GM12878 (cell line): ENCODE measurements at regions not wholly inside any gene's neighbourhood (a gene's known extent, or its start where the extent isn't known, plus 50 kb on each side); places are given as distances from the start of the nearest gene placed in this dataset.

Source experiments
- ATAC-seq: fragments of 200-7000 bp; cut with Tn5 transposase; 3 replicates; pipeline ENCODE4 v1.9.1; 2020; ENCODE audit warnings: mild to moderate bottlenecking, moderate library complexity
- BruUV-seq: library from RNA; stranded (reverse); fragments of 400-500 nt; replicated peaks from 2 replicates; lab custom pipeline; 2021; lab: Mats Ljungman, UMichigan
- CTCF ChIA-PET: fragments of 300-600 bp; sonication (Branson Sonifier 250); formaldehyde crosslinking; extraction: SDS; loops from one replicate; lab custom pipeline; 2021; ENCODE audit warnings: inconsistent platforms; lab: Yijun Ruan, JAX
- POLR2A ChIA-PET: fragments of 350-600 bp; formaldehyde crosslinking; extraction: SDS; loops from one replicate; lab custom pipeline; 2021; ENCODE audit warnings: inconsistent platforms; lab: Charles Lee
- RAD21 ChIA-PET: fragments of 300-600 bp; sonication (Branson Sonifier 250); formaldehyde crosslinking; loops from one replicate; lab custom pipeline; 2023; ENCODE audit warnings: antibody characterized with exemption; ENCODE audit not compliant: unreplicated experiment; lab: Charles Lee
- SMC1A ChIA-PET: fragments of 300-600 bp; sonication (Branson Sonifier 250); formaldehyde crosslinking; loops from one replicate; lab custom pipeline; 2023; ENCODE audit not compliant: unreplicated experiment, uncharacterized antibody; lab: Charles Lee
- DNase-seq: peaks from one replicate; pipeline ENCODE4 v3.0.0-alpha.2; 2011; ENCODE audit warnings: low read depth, low spot score
- FAIRE-seq: peaks from 3 replicates; lab custom pipeline; 2011; peaks lifted over from hg19 to GRCh38; lab: Jason Lieb, UNC
- H2AFZ ChIP-seq: 2 replicates; pipeline ENCODE4 v1.6.0; 2011; ENCODE audit warnings: low read depth, low read length, control low read depth; ENCODE audit not compliant: control insufficient read depth
- H3K27ac ChIP-seq: 2 replicates; pipeline ENCODE4 v1.5.1; 2011; ENCODE audit warnings: control low read depth; ENCODE audit not compliant: control insufficient read depth, insufficient read depth
- H3K27me3 ChIP-seq, 2 experiments: replicated peaks in 1 of 2; 2 replicates each; pipeline versions ENCODE4 v1.6.0 to v1.6.1; 2011; ENCODE audit warnings: low read length in 1 of 2; ENCODE audit not compliant: control insufficient read depth in 2 of 2, insufficient read depth in 2 of 2
- H3K36me3 ChIP-seq, 2 experiments: 2 replicates each; pipeline ENCODE4 v1.5.1; 2011; ENCODE audit warnings: low read length in 1 of 2; ENCODE audit not compliant: control insufficient read depth in 2 of 2, insufficient read depth in 2 of 2
- H3K4me1 ChIP-seq: 2 replicates; pipeline ENCODE4 v1.6.1; 2011; ENCODE audit warnings: mild to moderate bottlenecking, low read length, moderate library complexity, mixed read lengths; ENCODE audit not compliant: control insufficient read depth, insufficient read depth
- H3K4me2 ChIP-seq: 2 replicates; pipeline ENCODE4 v1.6.0; 2011; ENCODE audit warnings: control low read depth; ENCODE audit not compliant: control insufficient read depth, insufficient read depth
- H3K4me3 ChIP-seq: fragments of 200-600 bp; sonication (generic); 2 replicates; pipeline ENCODE4 v1.5.1; 2016
- H3K79me2 ChIP-seq: 2 replicates; pipeline ENCODE4 v1.6.0; 2011; ENCODE audit warnings: low read length; ENCODE audit not compliant: control insufficient read depth, insufficient read depth
- H3K9ac ChIP-seq: 2 replicates; pipeline ENCODE4 v1.8.0; 2011; ENCODE audit warnings: low read length, control low read depth, mixed read lengths; ENCODE audit not compliant: control insufficient read depth, insufficient read depth
- H3K9me3 ChIP-seq: replicated peaks from 3 replicates; pipeline ENCODE4 v1.5.1; 2011; ENCODE audit warnings: mild to moderate bottlenecking, low read length; ENCODE audit not compliant: control insufficient read depth, insufficient read depth
- H4K20me1 ChIP-seq: 2 replicates; pipeline ENCODE4 v1.6.0; 2011; ENCODE audit not compliant: control insufficient read depth, insufficient read depth
- BMI1 ChIP-seq: fragments of 450-650 bp; IDR thresholded peaks from 2 replicates; pipeline ENCODE4 v1.6.1; 2016; ENCODE audit warnings: mild to moderate bottlenecking, moderate library complexity, borderline replicate concordance
- CHD2 ChIP-seq: IDR thresholded peaks from 2 replicates; pipeline ENCODE4 v1.6.1; 2011; ENCODE audit warnings: low read depth, low read length, improper control_type of control experiment, borderline replicate concordance
- CREB1 ChIP-seq: IDR thresholded peaks from 2 replicates; pipeline ENCODE4 v1.6.1; 2012; ENCODE audit warnings: low read depth, mild to moderate bottlenecking, inconsistent platforms
- E2F4 ChIP-seq: IDR thresholded peaks from 2 replicates; pipeline ENCODE4 v1.6.1; 2012; ENCODE audit warnings: low read depth, low read length, improper control_type of control experiment
- GATAD2B ChIP-seq: fragments of 450-650 bp; conservative IDR thresholded peaks from 2 replicates; pipeline ENCODE4 v1.6.1; 2017; ENCODE audit warnings: low read depth, mild to moderate bottlenecking, moderate library complexity
- MXI1 ChIP-seq: fragments of 150-350 bp; IDR thresholded peaks from 2 replicates; pipeline ENCODE4 v1.6.1; 2011; ENCODE audit warnings: low read depth, mild to moderate bottlenecking, inconsistent platforms, low read length, improper control_type of control experiment
- NFIC ChIP-seq: IDR thresholded peaks from 2 replicates; pipeline ENCODE4 v1.6.1; 2012; ENCODE audit warnings: low read depth, mild to moderate bottlenecking, inconsistent platforms, low read length, moderate library complexity
- NR2C2 ChIP-seq: IDR thresholded peaks from 2 replicates; pipeline ENCODE4 v1.6.1; 2011; ENCODE audit warnings: borderline replicate concordance, low read depth; ENCODE audit not compliant: control insufficient read depth, insufficient read length
- PML ChIP-seq: IDR thresholded peaks from 2 replicates; pipeline ENCODE4 v1.6.1; 2012; ENCODE audit warnings: low read length, inconsistent platforms
- POLR2A ChIP-seq: IDR thresholded peaks from 2 replicates; pipeline ENCODE4 v1.6.1; 2011; ENCODE audit warnings: low read depth, mild to moderate bottlenecking, low read length
- POU2F2 ChIP-seq: IDR thresholded peaks from 3 replicates; pipeline ENCODE4 v1.6.1; 2011; ENCODE audit warnings: low read depth, mild to moderate bottlenecking, low read length, borderline replicate concordance
- SRF ChIP-seq, 2 experiments: IDR thresholded peaks; 2 replicates each; pipeline ENCODE4 v1.6.1; 2011; ENCODE audit warnings: low read depth in 2 of 2, low read length in 2 of 2, mild to moderate bottlenecking in 1 of 2, moderate library complexity in 1 of 2
- ZBED1 ChIP-seq: IDR thresholded peaks from 2 replicates; pipeline ENCODE4 v1.6.1; 2016; ENCODE audit warnings: borderline replicate concordance
- in situ Hi-C: fragments of 300-500 bp; cut with MboI; formaldehyde crosslinking; loops from 9 replicates; pipeline ENCODE4 v1.14.3; 2018; ENCODE audit warnings: mixed read lengths
- intact Hi-C: fragments of 100-400 bp; cut with micrococcal nuclease; formaldehyde crosslinking; loops from one replicate; pipeline ENCODE4 v1.14.2; 2022; ENCODE audit not compliant: unreplicated experiment
- TF ChIP-seq, protein P1 (sequence below): fragments of 450-650 bp; formaldehyde crosslinking; IDR thresholded peaks from 2 replicates; pipeline ENCODE4 v1.5.0; 2022; ENCODE audit warnings: mild to moderate bottlenecking, missing genetic modification characterization
- TF ChIP-seq, protein P2 (sequence below): fragments of 450-650 bp; IDR thresholded peaks from 2 replicates; pipeline ENCODE4 v1.6.1; 2017; ENCODE audit warnings: mild to moderate bottlenecking, moderate library complexity
- TF ChIP-seq, protein P3 (sequence below): IDR thresholded peaks from 2 replicates; pipeline ENCODE4 v1.6.1; 2011; ENCODE audit warnings: low read depth, mild to moderate bottlenecking, low read length, moderate library complexity, borderline replicate concordance; ENCODE audit errors: extremely low read depth

DNA sequence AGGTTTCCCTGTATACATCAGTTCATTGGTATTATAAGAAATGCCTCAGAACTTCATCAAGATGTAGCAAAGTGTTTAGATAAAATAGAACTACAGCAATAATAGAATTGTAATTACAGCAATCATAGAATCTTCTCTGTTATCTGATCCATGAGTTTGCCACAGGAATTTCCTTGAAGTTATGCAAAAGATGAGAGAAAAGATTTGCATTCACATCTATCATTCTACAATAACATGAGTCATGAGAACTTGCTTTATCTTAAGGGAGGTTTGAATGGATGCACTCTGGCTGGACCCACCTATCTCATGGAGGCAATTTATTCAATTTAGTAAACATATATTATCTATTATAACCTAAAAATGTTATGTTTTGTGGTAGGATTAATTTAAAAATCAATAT lies 329.8 kb upstream of the EPHA7 start:
- ChIA-PET POLR2A (no interaction called here), CTCF (no interaction called here), RAD21 (no interaction called here), SMC1A (no interaction called here)
- Histone ChIP-seq H3K9ac (no peak overlapping the region), H3K79me2 (no peaks in the 10 kb centered on the region), H3K4me1 (no peaks in the 10 kb centered on the region), H2AFZ (no peak overlapping the region), H3K36me3 (no peaks in the 10 kb centered on the region), H3K4me3 (no peak overlapping the region), H3K4me2 (no peak overlapping the region), H4K20me1 (no peaks in the 10 kb centered on the region), H3K27ac (no peak overlapping the region), H3K9me3 (no peaks in the 10 kb centered on the region), H3K27me3 (no peaks in the 10 kb centered on the region)
- intact Hi-C loops (no loop called here), in situ Hi-C loops (no loop called here)
- no peak for DNase-seq
- no peak for TF ChIP-seq ZBED1
- TF ChIP-seq NFIC = no peak
- TF ChIP-seq POU2F2 = no peak
- TF ChIP-seq MXI1 = no peak
- no peak for TF ChIP-seq CREB1
- no peak for TF ChIP-seq GATAD2B
- no peak for TF ChIP-seq E2F4
- no peak for TF ChIP-seq SRF (IDR thresholded peaks at IDR 0.05; ENCODE audit: low read depth in 2 of 2, low read length in 2 of 2)
- no peak for TF ChIP-seq CHD2
- TF ChIP-seq PML = no peak
- no peak for TF ChIP-seq NR2C2
- no peak for TF ChIP-seq BMI1
- TF ChIP-seq POLR2A = no peak
- TF ChIP-seq, protein P1, sequence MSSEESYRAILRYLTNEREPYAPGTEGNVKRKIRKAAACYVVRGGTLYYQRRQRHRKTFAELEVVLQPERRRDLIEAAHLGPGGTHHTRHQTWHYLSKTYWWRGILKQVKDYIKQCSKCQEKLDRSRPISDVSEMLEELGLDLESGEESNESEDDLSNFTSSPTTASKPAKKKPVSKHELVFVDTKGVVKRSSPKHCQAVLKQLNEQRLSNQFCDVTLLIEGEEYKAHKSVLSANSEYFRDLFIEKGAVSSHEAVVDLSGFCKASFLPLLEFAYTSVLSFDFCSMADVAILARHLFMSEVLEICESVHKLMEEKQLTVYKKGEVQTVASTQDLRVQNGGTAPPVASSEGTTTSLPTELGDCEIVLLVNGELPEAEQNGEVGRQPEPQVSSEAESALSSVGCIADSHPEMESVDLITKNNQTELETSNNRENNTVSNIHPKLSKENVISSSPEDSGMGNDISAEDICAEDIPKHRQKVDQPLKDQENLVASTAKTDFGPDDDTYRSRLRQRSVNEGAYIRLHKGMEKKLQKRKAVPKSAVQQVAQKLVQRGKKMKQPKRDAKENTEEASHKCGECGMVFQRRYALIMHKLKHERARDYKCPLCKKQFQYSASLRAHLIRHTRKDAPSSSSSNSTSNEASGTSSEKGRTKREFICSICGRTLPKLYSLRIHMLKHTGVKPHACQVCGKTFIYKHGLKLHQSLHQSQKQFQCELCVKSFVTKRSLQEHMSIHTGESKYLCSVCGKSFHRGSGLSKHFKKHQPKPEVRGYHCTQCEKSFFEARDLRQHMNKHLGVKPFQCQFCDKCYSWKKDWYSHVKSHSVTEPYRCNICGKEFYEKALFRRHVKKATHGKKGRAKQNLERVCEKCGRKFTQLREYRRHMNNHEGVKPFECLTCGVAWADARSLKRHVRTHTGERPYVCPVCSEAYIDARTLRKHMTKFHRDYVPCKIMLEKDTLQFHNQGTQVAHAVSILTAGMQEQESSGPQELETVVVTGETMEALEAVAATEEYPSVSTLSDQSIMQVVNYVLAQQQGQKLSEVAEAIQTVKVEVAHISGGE (CRISPR knock-in tag) = no peak
- TF ChIP-seq, protein P2, sequence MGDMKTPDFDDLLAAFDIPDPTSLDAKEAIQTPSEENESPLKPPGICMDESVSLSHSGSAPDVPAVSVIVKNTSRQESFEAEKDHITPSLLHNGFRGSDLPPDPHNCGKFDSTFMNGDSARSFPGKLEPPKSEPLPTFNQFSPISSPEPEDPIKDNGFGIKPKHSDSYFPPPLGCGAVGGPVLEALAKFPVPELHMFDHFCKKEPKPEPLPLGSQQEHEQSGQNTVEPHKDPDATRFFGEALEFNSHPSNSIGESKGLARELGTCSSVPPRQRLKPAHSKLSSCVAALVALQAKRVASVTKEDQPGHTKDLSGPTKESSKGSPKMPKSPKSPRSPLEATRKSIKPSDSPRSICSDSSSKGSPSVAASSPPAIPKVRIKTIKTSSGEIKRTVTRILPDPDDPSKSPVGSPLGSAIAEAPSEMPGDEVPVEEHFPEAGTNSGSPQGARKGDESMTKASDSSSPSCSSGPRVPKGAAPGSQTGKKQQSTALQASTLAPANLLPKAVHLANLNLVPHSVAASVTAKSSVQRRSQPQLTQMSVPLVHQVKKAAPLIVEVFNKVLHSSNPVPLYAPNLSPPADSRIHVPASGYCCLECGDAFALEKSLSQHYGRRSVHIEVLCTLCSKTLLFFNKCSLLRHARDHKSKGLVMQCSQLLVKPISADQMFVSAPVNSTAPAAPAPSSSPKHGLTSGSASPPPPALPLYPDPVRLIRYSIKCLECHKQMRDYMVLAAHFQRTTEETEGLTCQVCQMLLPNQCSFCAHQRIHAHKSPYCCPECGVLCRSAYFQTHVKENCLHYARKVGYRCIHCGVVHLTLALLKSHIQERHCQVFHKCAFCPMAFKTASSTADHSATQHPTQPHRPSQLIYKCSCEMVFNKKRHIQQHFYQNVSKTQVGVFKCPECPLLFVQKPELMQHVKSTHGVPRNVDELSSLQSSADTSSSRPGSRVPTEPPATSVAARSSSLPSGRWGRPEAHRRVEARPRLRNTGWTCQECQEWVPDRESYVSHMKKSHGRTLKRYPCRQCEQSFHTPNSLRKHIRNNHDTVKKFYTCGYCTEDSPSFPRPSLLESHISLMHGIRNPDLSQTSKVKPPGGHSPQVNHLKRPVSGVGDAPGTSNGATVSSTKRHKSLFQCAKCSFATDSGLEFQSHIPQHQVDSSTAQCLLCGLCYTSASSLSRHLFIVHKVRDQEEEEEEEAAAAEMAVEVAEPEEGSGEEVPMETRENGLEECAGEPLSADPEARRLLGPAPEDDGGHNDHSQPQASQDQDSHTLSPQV = no peak
- TF ChIP-seq, protein P3, sequence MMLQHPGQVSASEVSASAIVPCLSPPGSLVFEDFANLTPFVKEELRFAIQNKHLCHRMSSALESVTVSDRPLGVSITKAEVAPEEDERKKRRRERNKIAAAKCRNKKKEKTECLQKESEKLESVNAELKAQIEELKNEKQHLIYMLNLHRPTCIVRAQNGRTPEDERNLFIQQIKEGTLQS = no peak
- ATAC-seq = no peak
- no peak for FAIRE-seq
- BruUV-seq = no TSS peak
